HG03066 (cell line): ENCODE measurements at regions not wholly inside any gene's neighbourhood (a gene's known extent, or its start where the extent isn't known, plus 50 kb on each side); places are given as distances from the start of the nearest gene placed in this dataset.

ENCODE experiments used
- ATAC-seq: cut with Tn5 transposase; IDR thresholded peaks from one replicate; pipeline ENCODE4 v1.9.1; 2021; ENCODE audit warnings: low read depth; ENCODE audit not compliant: unreplicated experiment

GRCh38 chr4:144557404-144557803 is 88.6 kb upstream of the HHIP start:
- no peak for ATAC-seq

GRCh38 chr4:144562019-144562705 is 83.8 kb upstream of the HHIP start:
- ATAC-seq = no peak

- no peak for ATAC-seq
These were observed 81.6 kb upstream of the HHIP start for GRCh38 chr4:144564358-144564757.

GRCh38 chr4:144565527-144566195 is 80.3 kb upstream of the HHIP start:
- ATAC-seq = no peak

GRCh38 chr4:144572660-144573059 is 73.3 kb upstream of the HHIP start:
- no peak for ATAC-seq

- ATAC-seq = no peak
These were observed 72.0 kb upstream of the HHIP start for GRCh38 chr4:144574000-144574399.

- no peak for ATAC-seq
These were observed 71.4 kb upstream of the HHIP start for GRCh38 chr4:144574509-144574908.

GRCh38 chr4:144575181-144575580 is 70.8 kb upstream of the HHIP start:
- no peak for ATAC-seq

- no peak for ATAC-seq
These were observed 67.3 kb upstream of the HHIP start for GRCh38 chr4:144578681-144579080.

- no peak for ATAC-seq
These were observed 66.4 kb upstream of the HHIP start for GRCh38 chr4:144579411-144580030.

GRCh38 chr4:144580430-144580829 is 65.5 kb upstream of the HHIP start:
- no peak for ATAC-seq

- ATAC-seq = no peak
These were observed 63.7 kb upstream of the HHIP start for GRCh38 chr4:144582105-144582850.

- no peak for ATAC-seq
These were observed 63.0 kb upstream of the HHIP start for GRCh38 chr4:144582975-144583374.

GRCh38 chr4:144583658-144584057 is 62.3 kb upstream of the HHIP start:
- ATAC-seq = no peak

- no peak for ATAC-seq
These were observed 61.5 kb upstream of the HHIP start for GRCh38 chr4:144584428-144584827.

- ATAC-seq = no peak
These were observed 56.4 kb upstream of the HHIP start for GRCh38 chr4:144589512-144589911.

- ATAC-seq = no peak
These were observed 55.9 kb upstream of the HHIP start for GRCh38 chr4:144590020-144590419.

- ATAC-seq = no peak
These were observed 54.6 kb upstream of the HHIP start for GRCh38 chr4:144591401-144591800.

- no peak for ATAC-seq
These were observed 53.7 kb upstream of the HHIP start for GRCh38 chr4:144592264-144592663.

GRCh38 chr4:144594471-144594986 is 51.4 kb upstream of the HHIP start:
- no peak for ATAC-seq

- no peak for ATAC-seq
These were observed 50.3 kb upstream of the HHIP start for GRCh38 chr4:144595681-144596080.
